ENCODE measurements at regions not wholly inside any gene's neighbourhood (a gene's known extent, or its start where the extent isn't known, plus 50 kb on each side); places are given as distances from the start of the nearest gene placed in this dataset.
"Not testable (repeated sequence)": the region's sequence is repeated elsewhere in the genome, so short reads cannot be mapped to it uniquely, and the experiment has no call there.

DNA sequence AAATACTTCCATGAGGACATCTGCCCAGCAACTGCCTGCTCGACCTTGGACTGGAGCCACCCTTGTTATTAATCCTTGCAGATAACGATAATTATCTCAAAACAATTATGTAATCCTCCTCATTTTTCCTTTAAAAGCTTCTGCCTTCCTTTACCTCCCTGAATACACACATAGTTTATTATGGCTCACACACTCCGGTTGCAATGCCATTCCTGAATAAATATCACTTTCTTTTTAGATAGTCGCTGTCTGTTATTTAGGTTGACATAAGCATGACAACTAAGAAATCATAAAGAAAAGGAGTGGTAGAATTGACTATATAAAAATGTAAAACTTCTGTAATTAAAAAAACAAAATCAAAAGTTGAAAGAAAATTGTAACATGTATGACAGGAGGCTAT, 64.8 kb downstream of the B4GALT7 start:
- intact Hi-C loops (cut with DNase I); DNase-seq; ATAC-seq; H3K27ac ChIP-seq; H3K27me3 ChIP-seq; FAIRE-seq; H3K9me3 ChIP-seq; H3K4me3 ChIP-seq; H3K36me3 ChIP-seq; H3K4me1 ChIP-seq: not testable (repeated sequence)
- WGBS, 2 donors = 35 to 36% methylated on average over 3 of the region's 4 CpGs

DNA sequence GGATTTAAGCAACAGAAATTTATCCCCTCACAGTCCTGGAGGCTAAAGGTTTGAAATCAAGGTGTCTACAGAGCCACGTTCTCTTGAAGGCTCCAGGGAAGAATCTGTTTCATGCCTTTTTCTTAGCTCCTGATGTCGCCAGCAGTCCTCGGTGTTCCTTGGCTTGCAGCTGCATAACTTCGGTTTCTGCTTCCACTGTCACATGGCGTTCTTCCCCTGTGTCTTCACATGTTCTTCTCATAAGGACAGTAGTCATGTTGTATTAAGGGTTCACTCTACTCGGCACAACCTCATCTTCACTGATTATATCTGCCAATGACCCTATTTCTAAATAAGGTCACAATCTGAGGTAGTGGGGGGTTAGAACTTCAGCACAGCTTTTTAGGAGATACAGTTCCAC, 65.2 kb downstream of the B4GALT7 start:
- WGBS, 2 donors = 62% methylated on average over 4 of the region's 6 CpGs; no CpG with 5 or more reads in 1 of the 2 donors
- ATAC-seq; intact Hi-C loops (cut with DNase I): not testable (repeated sequence)

DNA sequence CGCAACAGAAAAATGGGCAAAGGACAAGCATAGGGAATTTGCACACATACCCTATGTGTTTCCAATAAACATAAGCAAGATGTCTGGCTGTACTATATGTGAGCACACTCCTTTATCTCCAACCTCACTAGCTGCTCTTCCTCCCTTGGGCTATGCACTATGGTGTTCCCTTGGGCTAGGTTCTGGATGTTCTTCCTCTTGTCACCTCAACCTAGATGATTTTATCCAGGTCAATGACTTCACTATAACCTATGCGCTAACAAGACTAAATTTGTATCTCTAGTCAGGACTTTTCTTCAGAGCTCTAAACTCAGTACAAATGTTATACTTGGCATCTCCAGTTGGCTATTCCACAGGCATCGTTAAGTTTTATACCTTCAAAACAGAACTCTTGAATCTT, 66.0 kb downstream of the B4GALT7 start:
- WGBS, 2 donors = 100% methylated on average over 1 of the region's 3 CpGs
- H3K36me3 ChIP-seq; FAIRE-seq; DNase-seq; H3K4me1 ChIP-seq; intact Hi-C loops (cut with DNase I); ATAC-seq; H3K27me3 ChIP-seq; H3K9me3 ChIP-seq; H3K27ac ChIP-seq; H3K4me3 ChIP-seq: not testable (repeated sequence)

More for the DNA sequence above, 65.2 kb downstream of the B4GALT7 start:
- not testable (repeated sequence) for H3K9me3 ChIP-seq, H3K36me3 ChIP-seq, H3K4me3 ChIP-seq, FAIRE-seq, H3K27me3 ChIP-seq, H3K27ac ChIP-seq, DNase-seq, H3K4me1 ChIP-seq

DNA sequence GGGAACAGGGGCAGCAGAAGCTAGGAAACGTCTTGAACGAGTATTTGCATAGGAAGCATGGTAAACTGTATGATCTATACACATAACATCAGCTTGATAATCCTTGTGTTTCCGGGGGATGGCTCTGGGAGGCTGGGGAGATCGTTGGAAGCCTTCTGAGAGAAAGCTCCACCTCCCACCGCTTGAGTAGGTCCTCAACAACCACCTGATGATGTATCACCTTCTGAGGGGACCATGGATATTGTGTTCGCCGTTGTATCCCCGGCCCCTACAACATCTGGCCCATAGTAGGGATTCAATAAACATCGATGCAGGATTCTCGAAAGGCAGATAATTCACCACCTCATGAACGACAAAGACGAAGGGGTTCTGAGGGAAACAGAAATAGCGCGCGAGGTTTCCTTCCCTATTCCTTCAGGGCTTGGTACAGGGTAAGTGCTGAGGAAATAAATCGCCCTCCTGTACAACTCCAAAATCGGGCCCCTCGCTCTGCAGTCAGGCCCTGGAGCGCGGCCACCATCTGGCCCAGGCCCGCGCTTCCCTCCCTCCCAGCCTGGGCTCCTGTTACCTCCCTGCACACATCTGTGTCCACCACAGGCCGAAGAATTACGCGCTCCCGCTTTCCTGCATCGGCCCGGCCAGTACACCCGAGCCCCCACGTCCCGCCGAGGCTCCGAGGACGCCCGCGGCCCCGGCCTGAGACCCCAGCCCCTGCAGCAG, 71.3 kb downstream of the B4GALT7 start:
- intact Hi-C loops (cut with DNase I); FAIRE-seq; H3K27me3 ChIP-seq; DNase-seq; H3K36me3 ChIP-seq; H3K9me3 ChIP-seq; H3K4me1 ChIP-seq; H3K27ac ChIP-seq: not testable (repeated sequence)
- WGBS, 2 donors = 12 to 19% methylated on average over 5 to 7 of the region's 37 CpGs
- ATAC-seq = peak; percentile 73 to 83 (median 78)
- H3K4me3 ChIP-seq = peak overlapping the region in 2 of 4 donors; percentile 26 to 33

DNA sequence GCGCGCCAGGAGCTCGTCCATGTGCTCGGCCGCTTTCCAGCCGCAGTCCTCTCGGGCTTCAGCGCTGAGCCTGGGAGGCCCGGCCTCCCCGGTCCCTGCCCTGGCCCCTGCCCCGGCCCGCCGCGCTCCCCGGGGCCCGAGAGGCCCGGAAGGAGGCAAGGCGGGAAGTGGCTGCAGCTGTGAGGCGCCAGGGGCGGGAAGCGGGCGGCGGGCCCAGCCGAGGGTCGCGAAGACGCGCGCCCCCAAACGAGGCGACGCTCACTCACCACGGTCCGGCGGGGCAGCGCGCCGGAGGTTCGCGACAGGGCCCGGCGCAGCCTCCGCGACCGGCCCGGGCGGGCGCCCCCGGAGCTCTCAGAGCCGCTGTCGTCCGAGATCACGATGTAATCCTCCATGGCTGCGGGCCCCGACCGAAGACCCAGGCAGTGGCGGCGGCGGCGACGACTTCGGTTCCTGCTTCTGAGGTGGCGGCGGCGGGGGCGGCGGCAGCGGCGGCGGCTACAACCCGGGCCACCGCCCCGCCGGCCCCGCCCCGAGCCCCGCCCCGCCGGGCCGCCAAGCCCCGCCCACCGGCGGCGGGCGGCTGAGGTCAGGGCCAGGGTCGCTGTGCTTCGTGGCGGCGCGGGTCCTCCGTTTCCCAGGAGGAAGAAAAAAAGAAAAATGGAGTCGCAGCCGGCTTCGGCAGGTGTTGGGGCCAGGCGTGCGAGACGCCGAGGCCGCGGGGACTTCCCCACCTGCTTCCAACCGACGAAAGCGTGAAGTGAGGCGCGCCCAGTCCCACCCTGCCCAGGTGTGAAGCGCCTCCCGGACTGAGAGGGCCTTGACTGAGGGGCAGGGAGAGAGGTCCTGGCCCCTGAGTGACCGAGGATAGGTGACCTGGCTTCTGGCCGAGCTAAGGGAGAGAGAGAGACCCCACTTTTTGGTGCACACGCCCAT, 72.1 kb downstream of the B4GALT7 start:
- FAIRE-seq; H3K9me3 ChIP-seq; H3K36me3 ChIP-seq; H3K4me1 ChIP-seq; intact Hi-C loops (cut with DNase I); H3K27me3 ChIP-seq; H3K27ac ChIP-seq: not testable (repeated sequence)
- ATAC-seq (peak; percentile 82 to 89 (median 86)), DNase-seq (peak; percentile 64 to 84 (median 74))
- WGBS, 2 donors = 0% methylated on average over 21 to 38 of the region's 110 CpGs
- peak overlapping the region in 2 of 4 donors; percentile 35 to 44 for H3K4me3 ChIP-seq

Measured in pancreas (tissue), 10 donors.